ENCODE measurements at regions not wholly inside any gene's neighbourhood (a gene's known extent, or its start where the extent isn't known, plus 50 kb on each side); places are given as distances from the start of the nearest gene placed in this dataset.

- TF ChIP-seq CTCF (IDR thresholded peaks at IDR 0.05) (no peak), POLR2AphosphoS5 (IDR thresholded peaks at IDR 0.05; ENCODE audit: insufficient read depth in 1 of 2, low read depth in 1 of 2) (no peak)
Observed at GRCh38 chr18:1528964-1529509, 624.4 kb downstream of the ADCYAP1 start.
